ENCODE measurements at regions not wholly inside any gene's neighbourhood (a gene's known extent, or its start where the extent isn't known, plus 50 kb on each side); places are given as distances from the start of the nearest gene placed in this dataset.

- H3K4me1 ChIP-seq, result no peaks in the 10 kb centered on the region
- Mint-ChIP-seq H3K4me1 (ENCODE audit: low read depth, unreplicated experiment) (peaks cover 6% of the 10 kb centered on the region), H3K27ac (ENCODE audit: unreplicated experiment) (peak overlapping the region; percentile 59), H3K4me3 (ENCODE audit: unreplicated experiment) (no peak overlapping the region), H3K27me3 (ENCODE audit: insufficient read depth, unreplicated experiment) (peaks cover 3% of the 10 kb centered on the region), H3K36me3 (ENCODE audit: insufficient read depth, unreplicated experiment) (no peaks in the 10 kb centered on the region), H3K9me3 (ENCODE audit: unreplicated experiment) (peaks cover 10% of the 10 kb centered on the region)
- H3K4me3 ChIP-seq (ENCODE audit: low read depth, low read length), result no peak overlapping the region
- DNase-seq, result no peak
- BruUV-seq (replicated peaks), result no TSS peak
- ChIA-PET CTCF (no interaction called here), POLR2A (no interaction called here)
- H3K9me3 ChIP-seq, result peaks cover 5% of the 10 kb centered on the region; the same call in 1 of the 2 replicates
- H3K36me3 ChIP-seq (ENCODE audit: control insufficient read depth, insufficient read depth, low read length), result no peaks in the 10 kb centered on the region
- H3K27me3 ChIP-seq (replicated peaks; ENCODE audit: control insufficient read depth, insufficient read depth, low read length), result no peaks in the 10 kb centered on the region
- intact Hi-C loops (cut with micrococcal nuclease; ENCODE audit: unreplicated experiment), result no loop called here
- TF ChIP-seq CTCF (IDR thresholded peaks at IDR 0.05; ENCODE audit: insufficient read depth in 1 of 2, low read depth in 1 of 2, low read length in 1 of 2, severe bottlenecking in 1 of 2, unreplicated experiment in 1 of 2), result no peak
Observed at GRCh38 chr7:86963599-86964230, 95.7 kb downstream of the ELAPOR2 start.

DNA sequence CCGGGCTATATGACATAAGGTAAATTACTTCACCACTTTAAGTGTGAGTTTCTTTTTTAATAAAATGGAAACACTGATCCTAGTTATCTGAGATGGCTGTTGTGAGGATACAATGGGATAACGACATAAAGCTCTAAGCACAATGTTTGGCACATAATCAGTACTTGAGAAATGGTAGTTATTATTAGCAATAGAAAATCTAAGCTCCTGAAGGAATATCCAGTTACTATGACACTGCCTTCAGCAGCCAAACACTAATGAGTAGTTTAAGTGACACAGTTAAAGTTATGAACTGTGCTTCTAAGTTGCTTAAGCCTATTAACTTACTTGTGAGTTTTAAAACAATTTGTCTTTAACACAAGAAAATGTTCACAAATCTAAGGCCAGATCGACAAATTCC lies 96.8 kb downstream of the ELAPOR2 start:
- Mint-ChIP-seq H3K27me3 (ENCODE audit: insufficient read depth, unreplicated experiment) (peaks cover 3% of the 10 kb centered on the region), H3K9me3 (ENCODE audit: unreplicated experiment) (peaks cover 10% of the 10 kb centered on the region), H3K36me3 (ENCODE audit: insufficient read depth, unreplicated experiment) (no peaks in the 10 kb centered on the region), H3K4me1 (ENCODE audit: low read depth, unreplicated experiment) (peaks cover 6% of the 10 kb centered on the region), H3K4me3 (ENCODE audit: unreplicated experiment) (no peak overlapping the region), H3K27ac (ENCODE audit: unreplicated experiment) (no peak overlapping the region)
- peaks cover 5% of the 10 kb centered on the region; the same call in 1 of the 2 replicates for H3K9me3 ChIP-seq
- H3K4me3 ChIP-seq (ENCODE audit: low read depth, low read length), result no peak overlapping the region
- H3K36me3 ChIP-seq (ENCODE audit: control insufficient read depth, insufficient read depth, low read length), result no peaks in the 10 kb centered on the region
- no peaks in the 10 kb centered on the region for H3K27me3 ChIP-seq (replicated peaks; ENCODE audit: control insufficient read depth, insufficient read depth, low read length)
- H3K4me1 ChIP-seq, result no peaks in the 10 kb centered on the region
- no peak for TF ChIP-seq CTCF (IDR thresholded peaks at IDR 0.05; ENCODE audit: insufficient read depth in 1 of 2, low read depth in 1 of 2, low read length in 1 of 2, severe bottlenecking in 1 of 2, unreplicated experiment in 1 of 2)
- no TSS peak for BruUV-seq (replicated peaks)
- ChIA-PET CTCF (no interaction called here), POLR2A (no interaction called here)
- DNase-seq, result no peak
- intact Hi-C loops (cut with micrococcal nuclease; ENCODE audit: unreplicated experiment), result no loop called here

DNA sequence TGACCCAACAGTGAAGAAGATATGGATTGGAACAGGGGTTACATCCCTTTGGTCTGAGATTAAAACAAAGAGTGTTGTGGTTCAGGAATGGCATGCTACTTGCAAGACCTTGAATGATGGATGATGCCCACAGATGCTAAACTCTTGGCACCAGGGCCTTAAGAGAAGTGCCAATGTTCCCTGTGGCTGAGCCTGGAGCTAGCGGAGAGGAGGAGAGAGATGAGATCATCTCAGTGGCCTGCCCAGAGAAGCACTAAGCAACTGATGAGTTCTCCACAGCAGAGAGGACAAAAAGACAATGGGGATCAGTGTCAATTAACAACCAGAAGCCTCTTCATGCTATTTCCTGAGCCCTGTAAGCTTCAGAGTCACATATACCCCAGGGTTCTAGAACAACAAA lies 97.8 kb downstream of the ELAPOR2 start:
- no peaks in the 10 kb centered on the region for H3K36me3 Mint-ChIP-seq (ENCODE audit: insufficient read depth, unreplicated experiment)
- H3K27me3 Mint-ChIP-seq (ENCODE audit: insufficient read depth, unreplicated experiment), result peaks cover 3% of the 10 kb centered on the region
- POLR2A ChIA-PET, result no interaction called here
- no peak overlapping the region for H3K27ac Mint-ChIP-seq (ENCODE audit: unreplicated experiment)
- H3K9me3 Mint-ChIP-seq (ENCODE audit: unreplicated experiment), result peaks cover 10% of the 10 kb centered on the region
- CTCF ChIA-PET, result no interaction called here
- peaks cover 5% of the 10 kb centered on the region; the same call in 1 of the 2 replicates for H3K9me3 ChIP-seq
- peaks cover 6% of the 10 kb centered on the region for H3K4me1 Mint-ChIP-seq (ENCODE audit: low read depth, unreplicated experiment)
- no peak overlapping the region for H3K4me3 ChIP-seq (ENCODE audit: low read depth, low read length)
- no peaks in the 10 kb centered on the region for H3K4me1 ChIP-seq
- no peak for TF ChIP-seq CTCF (IDR thresholded peaks at IDR 0.05; ENCODE audit: insufficient read depth in 1 of 2, low read depth in 1 of 2, low read length in 1 of 2, severe bottlenecking in 1 of 2, unreplicated experiment in 1 of 2)
- no peak for DNase-seq
- BruUV-seq (replicated peaks), result no TSS peak
- no peaks in the 10 kb centered on the region for H3K36me3 ChIP-seq (ENCODE audit: control insufficient read depth, insufficient read depth, low read length)
- no peak overlapping the region for H3K4me3 Mint-ChIP-seq (ENCODE audit: unreplicated experiment)
- intact Hi-C loops (cut with micrococcal nuclease; ENCODE audit: unreplicated experiment), result no loop called here
- H3K27me3 ChIP-seq (replicated peaks; ENCODE audit: control insufficient read depth, insufficient read depth, low read length), result no peaks in the 10 kb centered on the region

All from Caco-2 (cell line).